Skeletal muscle satellite cell (primary cell): ENCODE measurements at regions not wholly inside any gene's neighbourhood (a gene's known extent, or its start where the extent isn't known, plus 50 kb on each side); places are given as distances from the start of the nearest gene placed in this dataset.

Experiments used
- H3K27me3 ChIP-seq: 2 replicates; pipeline ENCODE4 v1.7.0; 2013; ENCODE audit warnings: low read length; ENCODE audit not compliant: control insufficient read depth, insufficient read depth
- H3K36me3 ChIP-seq: 2 replicates; pipeline ENCODE4 v1.7.0; 2013; ENCODE audit warnings: mild to moderate bottlenecking, control low read depth, low read length; ENCODE audit not compliant: insufficient read depth
- H3K4me1 ChIP-seq: 2 replicates; pipeline ENCODE4 v1.7.0; 2013; ENCODE audit warnings: low read length; ENCODE audit not compliant: control insufficient read depth, insufficient read depth
- H3K4me2 ChIP-seq: 2 replicates; pipeline ENCODE4 v1.7.0; 2013; ENCODE audit warnings: mild to moderate bottlenecking, low read length
- H3K4me3 ChIP-seq: 2 replicates; pipeline ENCODE4 v1.7.0; 2013; ENCODE audit warnings: low read length
- H3K9ac ChIP-seq: 2 replicates; pipeline ENCODE4 v1.7.0; 2013; ENCODE audit warnings: mild to moderate bottlenecking, low read depth, low read length, moderate library complexity
- H3K9me3 ChIP-seq: replicated peaks from 2 replicates; pipeline ENCODE4 v1.7.0; 2013; ENCODE audit warnings: mild to moderate bottlenecking, control low read depth, low read length

DNA sequence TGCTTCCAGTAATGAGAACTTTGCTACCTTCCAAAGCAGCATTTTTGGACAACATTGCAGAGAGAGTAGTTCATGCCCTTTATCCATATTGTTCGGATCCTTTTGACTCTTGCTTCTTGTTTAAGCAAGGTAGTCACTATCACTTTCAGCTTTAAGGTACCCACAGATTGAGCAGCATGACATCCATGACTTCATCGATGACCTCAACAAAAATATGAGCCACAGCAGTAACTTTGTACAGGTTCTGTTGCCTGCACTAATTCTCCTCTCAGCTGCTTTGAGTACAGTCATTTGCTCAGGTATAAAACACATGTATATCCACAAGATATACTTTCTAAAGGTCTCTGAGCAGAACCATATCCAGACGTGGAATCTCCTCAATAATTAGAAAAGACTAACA, 546.3 kb downstream of the SOX6 start:
- no peak overlapping the region for H3K9ac ChIP-seq
- no peak overlapping the region for H3K4me3 ChIP-seq
- no peaks in the 10 kb centered on the region for H3K27me3 ChIP-seq
- H3K9me3 ChIP-seq = no peaks in the 10 kb centered on the region
- no peak overlapping the region for H3K4me2 ChIP-seq
- H3K36me3 ChIP-seq = no peaks in the 10 kb centered on the region
- peaks cover 16% of the 10 kb centered on the region for H3K4me1 ChIP-seq

DNA sequence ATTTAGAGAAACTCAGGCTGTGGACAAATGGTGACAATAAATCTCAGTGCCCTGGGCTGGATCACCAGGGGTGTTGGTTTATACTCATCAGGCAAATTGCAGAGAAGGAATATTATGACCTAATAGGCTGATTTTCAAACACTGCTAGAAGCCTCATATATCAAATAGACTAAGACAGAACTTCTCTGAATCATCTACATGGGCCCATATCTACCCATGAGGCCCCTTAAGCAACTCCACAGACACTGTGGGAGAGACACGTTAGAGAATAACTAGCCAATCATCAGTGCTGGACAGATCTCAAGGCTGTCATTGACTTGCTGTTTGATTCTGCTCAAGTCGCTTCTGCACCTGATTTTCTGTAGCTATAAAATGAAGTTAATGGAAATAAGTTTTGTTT, 545.8 kb downstream of the SOX6 start:
- H3K4me1 ChIP-seq = peaks cover 16% of the 10 kb centered on the region
- no peak overlapping the region for H3K9ac ChIP-seq
- H3K4me2 ChIP-seq = no peak overlapping the region
- no peak overlapping the region for H3K4me3 ChIP-seq
- H3K27me3 ChIP-seq = no peaks in the 10 kb centered on the region
- no peaks in the 10 kb centered on the region for H3K36me3 ChIP-seq
- no peaks in the 10 kb centered on the region for H3K9me3 ChIP-seq

DNA sequence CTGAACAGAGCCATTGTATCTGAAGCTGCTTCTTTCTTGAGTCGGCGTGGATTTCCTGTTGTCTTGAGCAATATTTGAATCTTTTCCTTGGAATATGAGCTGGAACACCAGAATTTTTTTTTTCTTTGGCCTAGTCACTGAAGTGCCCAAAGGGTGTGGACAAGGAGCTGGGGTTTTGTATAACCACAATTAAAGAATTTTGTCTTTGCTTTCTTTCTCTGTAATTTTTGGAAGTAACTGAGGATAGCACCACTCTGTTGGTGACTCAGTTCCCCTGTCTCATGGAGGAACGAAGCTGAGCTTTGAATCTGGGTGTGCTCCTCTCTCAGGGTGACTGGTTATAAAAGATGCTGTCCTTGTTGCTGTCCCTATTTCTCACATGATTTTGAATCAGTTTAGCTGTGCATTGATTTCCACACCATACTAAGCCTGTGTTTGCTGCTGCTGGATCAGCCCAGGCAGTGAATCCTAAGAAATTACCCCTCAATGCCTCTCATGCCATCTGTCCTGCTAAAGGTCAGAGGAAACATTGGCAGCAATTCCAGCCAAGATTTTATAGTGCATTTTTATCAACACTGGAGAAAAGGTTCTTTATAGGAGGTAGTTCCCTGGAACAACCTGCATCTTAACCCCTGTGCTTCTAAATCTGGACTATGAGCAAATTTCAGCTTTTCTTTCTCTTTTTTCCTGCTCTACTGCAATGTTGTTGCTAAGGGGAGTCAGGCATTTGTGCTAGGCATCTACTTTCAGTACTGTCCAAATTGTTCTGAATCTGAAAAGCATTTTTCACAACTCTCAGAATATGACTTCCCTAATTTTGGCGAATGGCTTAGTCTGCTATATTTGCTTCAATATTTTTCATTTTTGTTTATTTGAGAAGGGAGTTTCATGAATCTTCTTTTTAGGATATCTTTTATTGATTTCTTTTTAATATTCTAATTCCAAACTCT, 540.8 kb downstream of the SOX6 start:
- no peak overlapping the region for H3K4me3 ChIP-seq
- H3K9ac ChIP-seq = peak overlapping the region; percentile 69
- H3K36me3 ChIP-seq = no peaks in the 10 kb centered on the region
- no peaks in the 10 kb centered on the region for H3K27me3 ChIP-seq
- H3K4me1 ChIP-seq = peaks cover 33% of the 10 kb centered on the region
- peak overlapping the region; percentile 71 for H3K4me2 ChIP-seq
- H3K9me3 ChIP-seq = no peaks in the 10 kb centered on the region

DNA sequence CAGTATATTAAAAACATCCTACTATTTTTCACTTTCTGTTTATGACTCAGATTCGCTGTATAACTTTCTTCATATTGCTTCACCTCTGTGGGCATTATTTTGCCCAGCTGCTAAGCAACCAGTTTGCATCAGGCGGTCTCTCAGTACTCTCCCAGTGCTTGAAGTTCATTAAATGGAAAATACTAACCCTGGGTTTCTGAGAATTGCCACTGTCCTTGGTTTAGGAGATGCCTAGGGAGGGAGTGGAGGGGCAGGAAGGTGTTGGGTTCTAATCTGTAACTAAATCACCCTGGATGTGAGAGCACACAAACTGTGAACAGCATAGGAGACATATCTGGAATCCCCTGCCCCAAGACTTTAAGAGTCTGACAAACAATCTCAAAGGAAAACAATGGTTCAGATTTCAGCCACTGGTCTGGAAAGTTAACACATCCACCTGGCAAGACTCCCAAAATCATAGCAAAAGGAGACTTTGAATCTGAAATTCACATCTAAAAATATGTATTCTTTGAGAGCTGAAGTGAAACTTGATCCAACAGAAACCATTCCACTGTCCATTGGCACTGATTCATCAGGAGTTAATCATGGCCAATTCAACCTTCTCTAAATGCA, 540.0 kb downstream of the SOX6 start:
- H3K9ac ChIP-seq = peak overlapping the region; percentile 69
- H3K4me2 ChIP-seq = peak overlapping the region; percentile 71
- H3K4me3 ChIP-seq = peak overlapping the region; percentile 16
- no peaks in the 10 kb centered on the region for H3K9me3 ChIP-seq
- no peaks in the 10 kb centered on the region for H3K36me3 ChIP-seq
- no peaks in the 10 kb centered on the region for H3K27me3 ChIP-seq
- H3K4me1 ChIP-seq = peaks cover 33% of the 10 kb centered on the region

DNA sequence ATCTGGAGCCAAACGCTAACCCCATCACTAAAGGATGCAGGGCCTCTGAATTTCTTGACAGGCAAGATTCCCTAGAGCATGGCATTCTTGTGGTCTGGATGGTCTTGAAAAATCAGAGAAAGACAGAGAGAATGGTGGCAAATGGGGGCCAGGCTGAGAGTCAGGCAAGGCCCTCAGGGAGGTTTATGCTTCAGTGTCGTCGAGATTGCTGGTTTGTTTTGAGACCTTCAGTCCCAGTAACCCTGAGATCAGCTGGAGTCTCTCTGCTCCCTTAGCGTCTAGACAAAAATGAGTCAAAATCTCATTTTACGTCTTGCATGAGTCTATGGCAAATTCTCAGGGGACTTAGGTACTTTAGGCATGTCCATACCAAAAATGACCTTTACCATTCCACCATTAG, 539.3 kb downstream of the SOX6 start:
- no peaks in the 10 kb centered on the region for H3K36me3 ChIP-seq
- peak overlapping the region; percentile 71 for H3K4me2 ChIP-seq
- peaks cover 33% of the 10 kb centered on the region for H3K4me1 ChIP-seq
- H3K9ac ChIP-seq = peak overlapping the region; percentile 69
- H3K4me3 ChIP-seq = no peak overlapping the region
- no peaks in the 10 kb centered on the region for H3K9me3 ChIP-seq
- H3K27me3 ChIP-seq = no peaks in the 10 kb centered on the region

DNA sequence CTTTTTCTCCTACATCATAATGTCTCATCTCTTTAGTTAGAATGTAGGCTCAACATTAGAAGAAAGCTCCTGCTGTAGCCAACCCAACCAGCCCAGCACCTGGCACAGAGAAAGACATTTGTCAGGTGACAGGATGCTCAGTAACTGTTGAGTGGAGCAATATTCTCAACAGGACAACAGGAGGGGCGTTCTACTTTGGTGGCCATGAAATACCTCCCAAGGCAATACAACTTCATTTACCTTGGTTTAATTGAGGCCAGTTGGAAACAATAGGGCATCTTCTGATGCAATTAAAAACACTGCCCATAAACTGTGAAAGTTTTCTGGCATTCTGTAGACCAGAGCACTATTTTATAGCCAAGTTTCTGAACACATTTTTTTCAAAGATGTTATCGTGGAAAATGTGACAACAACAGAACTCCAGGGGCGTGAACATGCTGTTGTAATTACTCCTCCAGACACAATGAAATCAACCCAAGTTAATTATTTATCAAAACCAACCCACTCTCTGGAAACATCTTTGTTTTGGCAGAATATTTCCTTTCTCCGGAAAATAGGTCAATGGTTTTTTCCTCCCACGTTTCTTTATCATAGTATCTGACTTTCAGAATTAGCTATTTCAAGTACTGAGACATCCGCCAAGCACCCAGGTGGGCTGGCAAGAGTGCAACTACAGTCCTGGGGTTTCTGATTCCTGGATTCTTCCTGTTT, 538.1 kb downstream of the SOX6 start:
- H3K9ac ChIP-seq = no peak overlapping the region
- no peaks in the 10 kb centered on the region for H3K9me3 ChIP-seq
- H3K4me3 ChIP-seq = no peak overlapping the region
- H3K4me1 ChIP-seq = peaks cover 33% of the 10 kb centered on the region
- H3K27me3 ChIP-seq = no peaks in the 10 kb centered on the region
- no peak overlapping the region for H3K4me2 ChIP-seq
- no peaks in the 10 kb centered on the region for H3K36me3 ChIP-seq

DNA sequence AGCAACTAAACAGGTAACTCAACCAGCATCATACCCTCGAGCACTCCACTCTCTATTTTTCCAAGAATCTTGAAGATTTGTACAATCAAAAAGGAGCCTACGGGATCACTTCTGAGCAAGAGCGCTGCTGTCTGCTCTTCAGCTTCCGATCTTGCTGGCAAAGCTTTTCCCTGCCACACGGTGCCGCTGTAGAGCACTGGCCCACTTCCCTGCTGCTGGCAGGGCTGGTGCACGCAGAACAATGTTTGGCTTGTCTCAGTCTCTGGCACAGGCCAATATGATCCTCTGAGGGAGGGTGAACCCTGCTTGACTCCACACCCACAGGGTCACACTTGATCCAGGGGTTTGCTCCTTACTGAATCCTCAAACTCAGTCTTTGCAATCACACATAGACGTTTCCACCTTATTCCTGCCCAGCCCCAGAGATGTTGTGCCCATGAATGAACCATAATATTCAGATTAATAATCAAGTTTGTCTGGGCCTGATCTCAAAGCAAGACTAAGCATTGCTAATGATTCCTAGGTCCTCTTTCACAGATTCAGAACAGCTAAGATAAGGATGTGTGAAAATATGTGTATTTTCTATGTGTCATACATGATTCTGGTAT, 536.6 kb downstream of the SOX6 start:
- Histone ChIP-seq H3K9me3 (no peaks in the 10 kb centered on the region), H3K27me3 (no peaks in the 10 kb centered on the region), H3K9ac (no peak overlapping the region), H3K36me3 (no peaks in the 10 kb centered on the region), H3K4me1 (peaks cover 36% of the 10 kb centered on the region), H3K4me3 (no peak overlapping the region), H3K4me2 (no peak overlapping the region)

DNA sequence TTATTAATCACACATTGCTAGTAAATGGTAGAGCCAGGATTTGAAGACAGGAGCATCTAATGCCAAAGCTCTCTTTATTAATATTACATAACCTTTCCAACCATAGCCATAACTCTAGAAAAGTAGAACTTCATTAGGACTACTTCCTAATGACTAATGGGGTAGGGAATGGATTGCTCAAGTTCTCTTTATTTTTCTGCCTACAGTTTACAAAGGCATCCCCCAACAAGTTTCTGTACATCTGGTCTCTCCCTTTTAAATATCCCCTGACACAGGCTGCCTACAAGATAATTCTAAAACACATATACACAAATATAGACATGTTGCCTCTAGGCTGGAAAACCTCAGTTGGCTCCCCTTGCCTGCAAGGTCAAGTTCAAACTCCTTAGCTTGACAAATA, 534.9 kb downstream of the SOX6 start:
- H3K36me3 ChIP-seq = no peaks in the 10 kb centered on the region
- H3K4me2 ChIP-seq = no peak overlapping the region
- H3K9ac ChIP-seq = no peak overlapping the region
- H3K27me3 ChIP-seq = no peaks in the 10 kb centered on the region
- H3K4me1 ChIP-seq = peaks cover 19% of the 10 kb centered on the region
- no peak overlapping the region for H3K4me3 ChIP-seq
- no peaks in the 10 kb centered on the region for H3K9me3 ChIP-seq

DNA sequence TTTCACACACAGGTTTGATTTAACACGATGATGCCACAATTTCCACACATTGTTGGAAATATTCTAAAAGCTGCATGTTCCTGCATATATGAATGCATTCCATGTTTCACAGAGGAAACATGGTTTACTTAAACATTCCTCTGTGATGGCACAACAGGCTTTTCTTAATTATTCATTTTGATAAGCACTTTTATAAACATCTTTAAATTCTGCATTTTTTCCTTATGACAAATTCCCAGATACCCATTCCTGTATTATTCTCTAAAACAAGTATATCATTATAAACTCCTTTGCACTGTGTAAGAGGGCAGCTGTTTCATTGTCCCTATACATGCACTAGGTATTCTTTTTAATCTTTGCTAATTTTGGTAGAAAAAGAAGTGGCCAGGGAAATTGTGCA, 532.3 kb downstream of the SOX6 start:
- Histone ChIP-seq H3K9me3 (no peaks in the 10 kb centered on the region), H3K36me3 (no peaks in the 10 kb centered on the region), H3K4me1 (peaks cover 5% of the 10 kb centered on the region), H3K27me3 (no peaks in the 10 kb centered on the region), H3K4me3 (no peak overlapping the region), H3K9ac (no peak overlapping the region), H3K4me2 (no peak overlapping the region)

DNA sequence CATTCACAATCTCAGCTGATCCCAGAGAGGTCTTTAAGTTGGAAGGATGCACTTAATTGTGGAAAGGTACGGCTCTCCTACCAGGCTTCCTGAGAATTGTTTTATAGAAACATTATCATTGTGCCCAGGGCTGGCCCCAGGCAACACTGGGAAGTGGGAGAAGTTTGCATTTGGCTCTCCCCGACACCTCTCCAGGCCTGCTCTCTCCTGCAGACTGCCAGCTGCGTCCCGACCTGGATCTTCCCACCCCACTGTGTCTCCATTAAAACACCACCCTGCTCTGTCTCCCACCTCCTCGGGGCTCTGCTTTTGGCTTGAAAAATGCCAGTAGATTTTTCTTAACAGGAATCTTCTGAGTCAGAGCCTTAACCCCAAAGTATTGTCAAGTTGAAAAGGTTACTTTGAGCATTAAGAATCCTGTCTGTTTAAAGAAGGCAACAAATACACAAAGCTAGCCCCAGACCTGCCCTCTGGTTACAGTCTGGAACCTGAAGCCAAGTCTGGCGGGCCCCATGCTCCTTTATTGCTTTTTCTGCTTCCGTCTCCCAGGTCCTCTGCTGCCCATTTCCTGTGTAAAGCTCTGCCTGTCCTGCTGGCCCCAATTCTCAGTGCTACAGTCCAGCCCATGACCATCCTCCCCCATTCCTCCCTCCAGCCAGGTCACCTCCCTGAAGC, 530.2 kb downstream of the SOX6 start:
- H3K9ac ChIP-seq = no peak overlapping the region
- peaks cover 2% of the 10 kb centered on the region for H3K4me1 ChIP-seq
- no peaks in the 10 kb centered on the region for H3K36me3 ChIP-seq
- H3K9me3 ChIP-seq = no peaks in the 10 kb centered on the region
- no peaks in the 10 kb centered on the region for H3K27me3 ChIP-seq
- no peak overlapping the region for H3K4me3 ChIP-seq
- H3K4me2 ChIP-seq = no peak overlapping the region

DNA sequence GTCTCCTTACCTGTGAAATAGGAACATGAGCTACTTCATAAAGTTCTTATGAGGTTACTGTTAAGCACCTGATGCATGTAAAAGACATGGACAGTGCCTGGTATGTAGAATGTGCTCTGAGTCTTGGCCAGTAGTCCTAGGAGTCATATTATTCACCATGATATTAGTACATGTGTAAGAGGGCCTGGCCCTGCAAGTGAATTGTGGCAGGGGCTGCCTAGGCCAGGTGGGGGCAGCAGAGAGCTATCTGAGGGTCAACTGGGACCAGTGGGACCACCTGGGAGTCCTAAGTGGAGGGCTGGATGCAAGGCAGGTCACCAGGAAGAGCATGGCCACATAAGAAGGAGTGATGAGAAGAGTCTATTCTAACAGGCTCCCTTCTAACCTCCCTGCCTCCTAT, 529.5 kb downstream of the SOX6 start:
- Histone ChIP-seq H3K9ac (no peak overlapping the region), H3K27me3 (no peaks in the 10 kb centered on the region), H3K9me3 (no peaks in the 10 kb centered on the region), H3K36me3 (no peaks in the 10 kb centered on the region), H3K4me1 (peaks cover 2% of the 10 kb centered on the region), H3K4me2 (no peak overlapping the region), H3K4me3 (no peak overlapping the region)
